ENCODE measurements at regions not wholly inside any gene's neighbourhood (a gene's known extent, or its start where the extent isn't known, plus 50 kb on each side); places are given as distances from the start of the nearest gene placed in this dataset.
"Not testable (repeated sequence)": the region's sequence is repeated elsewhere in the genome, so short reads cannot be mapped to it uniquely, and the experiment has no call there.

DNA sequence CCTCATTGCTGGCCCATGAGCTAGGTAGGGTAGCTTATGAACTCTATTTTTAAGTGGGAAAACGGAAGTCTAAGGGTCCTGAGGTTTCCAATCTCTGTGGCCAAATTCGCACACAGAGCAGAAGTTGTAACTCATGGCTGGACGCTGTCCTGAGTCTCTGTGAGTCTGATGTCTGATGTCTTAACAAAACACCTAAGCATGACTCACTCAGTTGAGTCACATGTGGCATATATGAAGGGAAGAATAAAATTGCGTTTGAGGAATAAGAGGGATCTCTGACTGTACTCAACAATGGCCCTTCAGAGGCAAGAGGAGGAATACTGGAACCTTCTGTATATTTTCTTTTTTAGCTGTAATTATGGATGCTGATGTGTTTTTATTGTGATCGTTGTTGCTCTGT is 569.7 kb downstream of the RIT2 start:
- no peak overlapping the region for H3K27ac ChIP-seq
- no peak for TF ChIP-seq EP300 (IDR thresholded peaks at IDR 0.05)
- TF ChIP-seq, protein P1, sequence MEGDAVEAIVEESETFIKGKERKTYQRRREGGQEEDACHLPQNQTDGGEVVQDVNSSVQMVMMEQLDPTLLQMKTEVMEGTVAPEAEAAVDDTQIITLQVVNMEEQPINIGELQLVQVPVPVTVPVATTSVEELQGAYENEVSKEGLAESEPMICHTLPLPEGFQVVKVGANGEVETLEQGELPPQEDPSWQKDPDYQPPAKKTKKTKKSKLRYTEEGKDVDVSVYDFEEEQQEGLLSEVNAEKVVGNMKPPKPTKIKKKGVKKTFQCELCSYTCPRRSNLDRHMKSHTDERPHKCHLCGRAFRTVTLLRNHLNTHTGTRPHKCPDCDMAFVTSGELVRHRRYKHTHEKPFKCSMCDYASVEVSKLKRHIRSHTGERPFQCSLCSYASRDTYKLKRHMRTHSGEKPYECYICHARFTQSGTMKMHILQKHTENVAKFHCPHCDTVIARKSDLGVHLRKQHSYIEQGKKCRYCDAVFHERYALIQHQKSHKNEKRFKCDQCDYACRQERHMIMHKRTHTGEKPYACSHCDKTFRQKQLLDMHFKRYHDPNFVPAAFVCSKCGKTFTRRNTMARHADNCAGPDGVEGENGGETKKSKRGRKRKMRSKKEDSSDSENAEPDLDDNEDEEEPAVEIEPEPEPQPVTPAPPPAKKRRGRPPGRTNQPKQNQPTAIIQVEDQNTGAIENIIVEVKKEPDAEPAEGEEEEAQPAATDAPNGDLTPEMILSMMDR (IDR thresholded peaks at IDR 0.05): no peak
- TF ChIP-seq POLR2AphosphoS5 (IDR thresholded peaks at IDR 0.05): no peak
- TF ChIP-seq POLR2A (IDR thresholded peaks at IDR 0.05): no peak
- no peak for DNase-seq
- H3K27me3 ChIP-seq: no peaks in the 10 kb centered on the region
- no peak overlapping the region for H3K4me3 ChIP-seq
- WGBS, 2 donors: 67 to 83% methylated on average over 5 of the region's 5 CpGs
- intact Hi-C loops (cut with DNase I): no loop called here
- no peaks in the 10 kb centered on the region for H3K9me3 ChIP-seq
- H3K36me3 ChIP-seq: no peaks in the 10 kb centered on the region
- H3K4me1 ChIP-seq: no peaks in the 10 kb centered on the region

DNA sequence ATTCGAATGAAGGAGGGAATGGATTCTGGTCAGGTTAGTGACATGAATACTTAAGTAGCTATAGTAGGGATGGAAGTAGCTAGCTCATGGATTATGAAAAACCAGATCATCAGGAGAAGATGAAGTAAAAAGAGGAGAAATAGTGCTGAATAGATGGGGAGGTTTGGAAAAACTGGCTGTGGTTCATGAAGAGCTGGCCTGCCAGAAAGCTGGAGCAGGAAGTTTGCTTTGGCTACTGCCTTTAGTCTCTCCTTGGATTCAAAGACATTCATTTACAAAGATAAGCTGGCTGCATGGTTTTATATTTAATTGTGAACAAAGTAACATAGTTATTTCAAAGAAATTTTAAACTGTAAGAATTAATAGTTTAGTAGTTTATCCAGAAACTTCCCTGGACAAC is 567.0 kb downstream of the RIT2 start:
- 78 to 80% methylated on average over 1 of the region's 1 CpG for WGBS, 2 donors
- Histone ChIP-seq H3K27me3 (no peaks in the 10 kb centered on the region), H3K4me1 (no peaks in the 10 kb centered on the region), H3K27ac (no peak overlapping the region), H3K4me3 (no peak overlapping the region), H3K9me3 (no peaks in the 10 kb centered on the region), H3K36me3 (no peaks in the 10 kb centered on the region)
- DNase-seq: no peak
- TF ChIP-seq, protein P1 (IDR thresholded peaks at IDR 0.05): no peak
- TF ChIP-seq EP300 (IDR thresholded peaks at IDR 0.05) (no peak), POLR2AphosphoS5 (IDR thresholded peaks at IDR 0.05) (no peak), POLR2A (IDR thresholded peaks at IDR 0.05) (no peak)
- intact Hi-C loops (cut with DNase I): no loop called here

DNA sequence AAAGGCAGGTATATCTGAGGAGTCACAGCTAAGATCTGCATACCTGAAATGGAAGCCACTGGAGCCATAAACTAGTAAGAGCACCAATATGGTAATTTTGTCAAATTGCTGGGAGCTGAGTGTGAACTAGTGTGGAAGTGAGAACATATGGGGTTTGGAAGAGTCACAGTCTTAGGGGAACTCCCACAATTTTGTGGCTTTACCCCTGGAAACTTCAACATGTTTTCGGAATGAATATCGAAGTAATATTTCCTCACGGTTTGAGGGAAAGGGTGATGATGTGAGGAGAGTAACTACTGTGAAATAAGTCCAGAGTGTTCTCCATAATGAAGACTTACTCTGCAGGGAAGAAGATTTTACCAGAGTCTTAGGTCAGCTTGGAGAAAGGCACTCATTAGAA is 565.9 kb downstream of the RIT2 start:
- Histone ChIP-seq H3K4me3 (no peak overlapping the region), H3K9me3 (no peaks in the 10 kb centered on the region), H3K4me1 (no peaks in the 10 kb centered on the region), H3K27ac (no peak overlapping the region), H3K36me3 (no peaks in the 10 kb centered on the region), H3K27me3 (no peaks in the 10 kb centered on the region)
- TF ChIP-seq POLR2AphosphoS5 (IDR thresholded peaks at IDR 0.05) (no peak), EP300 (IDR thresholded peaks at IDR 0.05) (no peak), POLR2A (IDR thresholded peaks at IDR 0.05) (no peak)
- TF ChIP-seq, protein P1 (IDR thresholded peaks at IDR 0.05): no peak
- no peak for DNase-seq
- intact Hi-C loops (cut with DNase I): no loop called here
- WGBS, 2 donors: 92 to 93% methylated on average over 3 of the region's 3 CpGs

DNA sequence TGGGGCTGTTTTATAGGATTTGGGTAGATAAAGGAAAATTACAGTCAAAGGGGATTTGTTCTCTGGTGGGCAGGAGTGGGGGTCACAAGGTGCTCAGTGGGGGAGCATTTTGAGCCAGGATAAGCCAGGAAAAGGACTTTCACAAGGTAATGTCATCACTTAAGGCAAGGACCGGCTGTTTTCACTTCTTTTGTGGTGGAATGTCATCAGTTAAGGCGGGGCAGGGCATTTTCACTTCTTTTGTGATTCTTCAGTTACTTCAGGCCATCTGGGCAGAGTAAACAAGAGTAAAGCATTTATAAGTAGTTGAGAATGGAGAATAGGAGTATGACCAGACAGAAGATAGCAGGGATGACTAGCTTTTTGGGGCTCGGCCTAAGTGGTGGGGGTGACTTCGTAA is 562.9 kb downstream of the RIT2 start:
- WGBS, 2 donors: 56 to 68% methylated on average over 4 of the region's 4 CpGs
- not testable (repeated sequence) for DNase-seq

DNA sequence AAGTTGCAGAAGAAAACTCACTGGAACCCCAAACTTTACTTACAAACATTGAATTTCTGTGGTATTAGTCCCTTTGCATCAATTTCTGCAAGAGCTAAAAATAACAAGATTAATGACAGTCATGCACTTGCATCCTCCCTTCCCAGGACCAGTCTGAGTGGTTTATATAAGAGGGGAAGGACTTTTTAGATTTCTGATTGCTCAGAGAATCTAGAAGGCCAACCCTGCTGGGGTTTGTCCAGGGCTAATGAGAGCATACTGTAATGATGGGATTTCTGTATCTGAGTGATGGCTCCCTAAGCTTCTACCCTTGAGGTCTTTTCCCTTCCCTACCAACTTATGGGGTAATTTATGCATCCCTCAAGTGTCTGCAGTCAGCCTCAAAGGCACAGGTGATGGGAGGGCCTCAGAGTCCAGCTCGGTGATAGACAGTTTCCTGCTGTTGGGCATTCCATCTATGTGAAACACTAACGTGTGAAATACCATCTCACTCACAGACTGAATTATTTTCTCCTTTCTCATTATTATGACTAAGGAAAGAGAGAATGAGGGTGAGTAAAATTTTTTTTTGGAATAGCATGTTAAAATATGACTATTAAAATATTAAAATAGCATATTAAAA is 556.3 kb downstream of the RIT2 start:
- DNase-seq: no peak
- Histone ChIP-seq H3K27me3 (no peaks in the 10 kb centered on the region), H3K27ac (no peak overlapping the region), H3K4me3 (no peak overlapping the region), H3K36me3 (no peaks in the 10 kb centered on the region), H3K4me1 (no peaks in the 10 kb centered on the region), H3K9me3 (no peaks in the 10 kb centered on the region)
- TF ChIP-seq EP300 (IDR thresholded peaks at IDR 0.05): no peak
- no peak for TF ChIP-seq POLR2A (IDR thresholded peaks at IDR 0.05)
- TF ChIP-seq POLR2AphosphoS5 (IDR thresholded peaks at IDR 0.05): no peak
- TF ChIP-seq, protein P1 (IDR thresholded peaks at IDR 0.05): no peak
- intact Hi-C loops (cut with DNase I): no loop called here
- WGBS, 2 donors: 62 to 72% methylated on average over 2 of the region's 2 CpGs

More for the DNA sequence above, 562.9 kb downstream of the RIT2 start:
- H3K4me1 ChIP-seq; H3K27me3 ChIP-seq; H3K4me3 ChIP-seq; intact Hi-C loops (cut with DNase I); H3K36me3 ChIP-seq; H3K27ac ChIP-seq; H3K9me3 ChIP-seq: not testable (repeated sequence)
